SK-MEL-5 (cell line): ENCODE measurements at regions not wholly inside any gene's neighbourhood (a gene's known extent, or its start where the extent isn't known, plus 50 kb on each side); places are given as distances from the start of the nearest gene placed in this dataset.

Source experiments
- DNase-seq: peaks from one replicate; pipeline ENCODE4 v3.0.0-alpha.2; 2016; ENCODE audit warnings: low read depth, low spot score
- in situ Hi-C: cut with HindIII; loops from 2 replicates; pipeline ENCODE4 v1.10.0; 2016; ENCODE audit warnings: low sequenced_read_pairs, high pct_unique_total_duplicates, low pct_unique_long_range_greater_than_20kb

DNA sequence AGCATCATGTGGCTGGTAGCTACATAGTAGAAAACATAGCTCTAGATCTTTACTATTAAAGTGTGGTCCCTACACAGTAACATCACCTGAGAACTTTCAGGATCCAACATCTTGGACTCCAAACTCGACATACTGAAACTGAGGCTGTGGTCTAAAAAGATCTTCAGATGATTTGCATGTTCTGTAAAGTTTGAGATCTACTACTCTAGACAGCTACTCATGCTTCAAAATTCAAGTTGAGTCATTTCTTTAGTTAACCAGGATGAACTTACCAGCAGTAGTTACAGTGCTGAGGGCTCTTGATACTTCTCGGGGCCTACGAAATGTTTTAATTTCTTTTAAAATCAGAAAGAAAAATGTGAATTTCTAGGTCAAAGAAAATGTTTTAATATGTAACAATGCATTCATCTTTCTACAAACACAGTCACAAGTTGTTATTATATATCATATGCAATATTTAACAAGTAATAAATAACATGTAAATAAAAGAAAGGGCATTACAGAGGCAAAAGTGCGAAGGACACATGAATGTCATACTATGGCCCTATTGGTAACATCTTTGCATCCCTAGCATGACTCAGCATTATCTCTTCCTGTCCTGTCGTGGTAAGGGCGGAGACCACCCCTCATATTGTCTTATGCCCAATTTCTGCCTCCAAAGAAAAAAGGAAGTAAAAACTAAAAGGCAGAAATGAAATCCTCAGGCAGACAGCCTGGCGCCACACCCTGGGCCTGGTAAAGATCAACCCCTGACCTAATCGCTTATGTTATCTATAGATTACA, 563.9 kb upstream of the TLE4 start:
- DNase-seq, result no peak
- in situ Hi-C loops, result no loop called here

DNA sequence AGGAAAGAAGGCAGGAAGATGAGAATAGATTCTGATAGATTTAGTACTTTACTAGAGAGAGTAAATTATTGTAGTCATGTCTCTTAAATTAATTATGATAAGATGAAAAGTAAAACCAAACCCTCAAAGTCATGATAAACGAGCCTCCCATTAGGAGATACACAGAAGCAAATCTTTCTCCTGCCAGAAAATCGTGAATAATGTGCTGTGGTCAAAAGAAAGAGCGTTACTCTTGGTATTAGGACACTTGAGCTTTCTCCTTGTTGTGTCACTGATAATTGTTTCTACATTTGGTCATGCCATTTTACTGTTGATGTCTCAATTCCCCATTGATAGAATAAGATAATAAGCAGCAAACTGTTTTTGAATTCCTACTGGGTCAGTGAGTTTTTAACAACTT, 562.8 kb upstream of the TLE4 start:
- no peak for DNase-seq
- in situ Hi-C loops, result no loop called here

DNA sequence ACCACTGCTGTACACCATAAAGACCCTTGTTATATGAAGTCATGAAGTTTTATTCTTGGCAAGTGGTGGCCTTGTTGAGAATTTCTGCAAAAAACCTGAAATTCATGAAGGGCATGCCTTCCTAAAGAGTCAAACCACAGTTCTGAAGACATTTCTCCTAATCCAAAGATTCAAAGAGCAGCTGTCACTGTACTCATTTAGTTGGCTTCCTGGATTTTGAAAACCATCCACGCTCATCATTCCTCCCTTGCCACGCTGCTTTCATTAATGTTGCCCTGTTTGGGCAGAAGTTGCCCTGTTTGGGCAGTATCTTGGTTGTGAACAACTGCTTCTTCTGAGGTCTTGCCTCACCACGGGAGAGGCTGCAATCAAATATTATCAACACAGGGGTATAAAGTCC, 560.3 kb upstream of the TLE4 start:
- no peak for DNase-seq
- in situ Hi-C loops, result no loop called here

DNA sequence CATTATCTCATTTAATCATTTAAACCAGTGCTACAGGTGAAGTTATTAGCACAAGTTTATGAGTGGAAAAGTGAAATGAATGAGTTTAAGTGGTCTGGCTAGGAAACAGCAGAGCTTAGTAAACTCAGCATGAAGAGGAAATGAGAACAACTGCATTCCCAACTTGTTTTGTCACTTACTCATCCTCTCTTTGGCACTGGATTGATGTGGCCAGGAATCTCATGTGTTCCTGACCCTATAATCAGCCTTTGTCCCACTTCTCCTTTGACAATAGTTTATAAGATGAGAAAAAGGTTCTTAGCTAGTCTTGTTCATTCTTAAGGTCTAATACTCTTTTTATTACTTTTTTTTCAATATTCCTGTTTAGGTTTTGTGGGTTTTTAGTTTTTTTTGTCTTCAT, 559.2 kb upstream of the TLE4 start:
- in situ Hi-C loops, result no loop called here
- no peak for DNase-seq

DNA sequence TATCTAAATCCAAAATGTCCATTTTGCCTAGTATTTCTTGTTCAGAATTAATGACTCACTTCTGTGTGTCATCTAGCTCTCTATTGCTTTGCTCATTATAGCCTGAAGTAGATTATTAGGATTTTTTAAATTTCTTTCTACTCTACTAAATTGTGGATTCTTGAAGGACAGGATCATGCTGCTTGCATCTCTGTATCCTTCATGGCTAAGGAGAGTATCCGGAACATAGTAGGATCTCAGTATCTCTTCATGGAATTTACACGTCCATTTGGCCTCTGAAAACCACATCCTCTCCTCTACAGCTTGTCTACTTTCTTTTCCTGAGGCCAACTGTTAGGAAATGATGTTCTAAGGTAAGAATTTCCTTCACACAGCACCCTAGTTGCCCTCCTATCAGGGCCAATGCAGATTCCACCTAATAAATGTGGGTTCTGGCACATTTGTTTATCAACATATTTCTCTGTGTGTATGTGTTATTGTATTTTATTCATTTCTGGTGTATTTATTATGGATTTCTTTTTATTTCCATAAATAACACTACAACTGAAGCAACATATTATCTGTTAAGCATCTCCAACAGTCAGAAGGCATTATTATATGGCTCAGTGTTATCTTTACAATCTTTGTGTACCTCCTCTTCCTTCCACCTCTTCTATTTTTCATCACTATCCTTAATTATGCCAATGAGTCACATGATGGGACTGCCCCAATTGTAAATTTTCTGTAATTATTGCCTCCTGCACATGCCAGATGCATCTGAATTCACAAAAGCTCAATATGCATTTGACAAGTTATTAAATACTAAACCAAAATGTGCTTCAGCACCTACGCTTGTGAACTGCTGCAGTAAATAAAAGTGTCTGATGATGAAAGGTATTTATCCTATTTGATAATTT, 557.8 kb upstream of the TLE4 start:
- in situ Hi-C loops, result no loop called here
- no peak for DNase-seq

DNA sequence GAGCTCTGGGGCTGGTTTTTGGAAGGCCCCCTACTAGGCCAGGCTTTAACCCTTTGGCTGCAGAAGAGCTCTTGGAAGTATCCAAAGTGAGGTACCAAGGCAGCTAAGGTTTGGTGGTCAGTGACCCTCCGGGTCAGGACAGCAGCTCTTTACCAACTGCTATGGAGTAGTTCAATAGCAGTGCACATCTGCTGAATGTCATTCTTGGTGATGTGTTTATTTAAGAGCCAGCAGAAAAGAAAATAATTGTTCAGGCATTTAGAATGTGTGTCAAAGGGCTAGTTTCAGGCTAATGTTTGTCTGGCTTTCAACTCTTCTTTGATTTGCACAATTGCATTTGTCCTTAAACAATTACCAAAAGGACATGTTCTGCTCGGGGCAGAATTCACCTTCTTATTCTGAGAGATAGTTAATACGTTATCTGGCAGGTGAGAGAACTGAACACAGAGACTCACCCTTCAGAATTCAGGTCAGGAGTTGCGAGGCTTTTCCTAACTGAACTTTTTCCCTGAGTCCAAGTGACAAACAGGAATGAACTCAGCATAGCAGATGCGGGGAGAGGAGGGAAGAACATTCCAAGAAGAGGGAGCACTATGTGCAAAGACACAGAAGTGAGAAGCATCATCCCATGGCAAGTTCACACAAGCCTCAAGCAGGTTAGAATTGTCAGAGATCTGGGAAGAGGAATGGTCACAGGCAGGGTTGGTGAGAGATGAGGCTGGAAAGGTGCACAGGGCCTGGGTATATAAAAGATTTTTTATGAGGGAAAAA, 556.7 kb upstream of the TLE4 start:
- in situ Hi-C loops, result no loop called here
- DNase-seq, result no peak

DNA sequence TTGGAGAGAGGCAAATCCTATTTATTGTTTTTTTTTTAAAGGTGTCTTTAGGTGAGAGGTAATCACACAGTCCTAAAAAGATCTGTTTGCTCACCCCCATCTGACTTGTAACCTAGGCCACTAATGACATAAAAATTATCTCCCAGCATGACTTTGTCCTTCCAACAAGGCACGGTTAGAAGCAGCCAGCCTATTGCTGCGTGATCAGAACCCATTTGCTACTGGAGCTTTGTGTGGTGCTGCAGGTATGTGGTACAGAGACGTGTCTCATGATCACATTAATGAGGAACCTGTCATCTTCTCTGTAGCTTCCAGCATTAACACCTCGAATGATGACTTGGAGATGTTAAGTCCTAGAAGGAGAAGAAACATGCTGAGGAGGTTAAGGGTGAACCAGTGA, 555.8 kb upstream of the TLE4 start:
- DNase-seq, result no peak
- in situ Hi-C loops, result no loop called here

DNA sequence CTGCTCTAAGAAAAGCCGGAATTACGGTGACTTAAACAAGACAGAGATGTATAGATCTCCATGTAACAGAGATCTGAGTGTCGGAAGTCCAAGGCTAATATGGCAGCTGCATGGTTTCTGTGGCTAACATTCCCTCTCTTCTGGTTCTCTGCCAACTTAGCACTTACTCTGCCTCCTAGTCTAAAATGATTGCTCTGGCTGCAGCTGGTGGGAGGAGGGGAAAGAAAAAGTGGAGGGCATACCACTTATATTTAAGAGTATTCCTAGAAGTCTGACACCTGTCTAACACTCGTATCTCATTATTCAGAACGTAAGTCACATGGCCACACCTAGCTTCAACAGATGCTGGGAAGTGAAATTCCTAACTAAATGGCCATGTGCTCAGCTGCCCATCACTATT, 551.5 kb upstream of the TLE4 start:
- in situ Hi-C loops, result no loop called here
- DNase-seq, result no peak

DNA sequence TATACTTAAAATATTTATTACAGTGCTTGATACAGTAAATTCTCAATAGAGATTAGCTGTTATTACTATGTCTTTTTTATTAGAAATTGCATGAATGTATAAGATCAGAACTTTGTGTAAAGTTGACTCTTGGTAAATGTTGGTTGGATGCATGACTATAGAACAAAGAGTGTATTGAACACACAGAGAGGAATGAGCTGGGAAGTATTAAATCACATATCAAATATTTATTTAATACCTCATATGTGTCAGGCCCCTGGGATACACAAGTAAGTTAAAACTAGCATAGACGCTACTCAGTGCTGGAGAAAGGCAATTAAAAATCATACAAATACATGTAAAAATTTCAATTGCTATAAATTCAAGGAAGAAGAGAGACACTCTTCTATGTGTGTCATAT, 550.7 kb upstream of the TLE4 start:
- no peak for DNase-seq
- in situ Hi-C loops, result no loop called here

DNA sequence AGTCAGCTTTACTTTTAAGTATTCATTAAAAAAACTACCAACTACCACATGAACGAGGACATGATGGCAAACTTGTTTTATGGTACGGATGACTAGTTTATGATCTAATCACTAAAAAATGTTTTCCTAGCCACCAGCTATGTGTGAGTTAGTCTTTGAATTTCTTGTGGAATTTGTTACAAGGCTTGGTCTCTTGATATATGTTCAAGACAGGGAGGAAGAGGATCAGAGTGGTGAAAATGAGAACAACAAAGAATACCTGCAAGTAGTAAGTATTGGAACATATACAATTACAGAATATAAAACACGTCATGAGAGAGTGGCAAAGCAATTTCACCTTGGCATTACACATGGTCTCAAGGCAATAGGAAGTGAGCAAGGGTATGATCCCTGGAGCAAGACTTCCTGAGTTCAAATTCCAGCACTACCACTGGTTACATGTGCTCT, 548.6 kb upstream of the TLE4 start:
- no peak for DNase-seq
- in situ Hi-C loops, result no loop called here

DNA sequence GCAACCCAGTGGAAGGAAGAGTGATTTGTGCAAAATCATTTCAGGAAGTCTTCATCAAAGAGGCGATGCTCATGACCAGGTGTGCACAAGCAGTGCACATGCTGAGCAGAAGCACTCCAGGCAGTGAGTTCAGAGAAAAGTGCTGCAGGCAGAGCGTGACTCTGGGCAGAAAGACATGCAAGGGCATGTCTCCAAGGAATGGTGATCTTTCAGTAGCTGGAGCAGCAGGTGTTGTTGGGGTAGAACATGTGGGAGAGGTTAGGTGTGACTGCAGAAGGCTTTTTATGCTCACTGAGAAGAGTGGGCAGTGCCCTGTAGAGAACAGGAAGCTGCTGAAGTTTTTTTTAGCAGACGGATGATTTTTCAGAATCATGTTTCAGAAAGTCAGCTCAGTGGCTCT, 545.4 kb upstream of the TLE4 start:
- DNase-seq, result no peak
- in situ Hi-C loops, result no loop called here

DNA sequence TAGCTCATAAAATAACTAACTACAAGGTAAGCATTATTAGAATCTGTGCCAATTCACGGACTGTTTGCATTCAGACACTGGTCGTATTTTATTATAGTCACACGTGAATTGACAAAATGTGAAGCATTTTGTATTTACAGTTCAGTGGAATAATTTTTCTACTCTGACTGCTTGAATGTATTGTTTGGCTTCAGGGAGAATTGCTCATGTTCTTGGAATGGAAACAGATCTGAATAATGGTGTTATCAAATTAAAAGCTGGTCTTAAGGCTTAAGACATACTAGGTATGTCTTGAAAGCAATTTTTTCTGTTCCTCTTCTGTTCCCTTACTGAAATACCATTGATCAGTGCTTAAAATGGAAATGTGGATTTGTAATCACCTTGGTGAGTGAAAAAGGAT, 543.7 kb upstream of the TLE4 start:
- in situ Hi-C loops, result no loop called here
- DNase-seq, result no peak

DNA sequence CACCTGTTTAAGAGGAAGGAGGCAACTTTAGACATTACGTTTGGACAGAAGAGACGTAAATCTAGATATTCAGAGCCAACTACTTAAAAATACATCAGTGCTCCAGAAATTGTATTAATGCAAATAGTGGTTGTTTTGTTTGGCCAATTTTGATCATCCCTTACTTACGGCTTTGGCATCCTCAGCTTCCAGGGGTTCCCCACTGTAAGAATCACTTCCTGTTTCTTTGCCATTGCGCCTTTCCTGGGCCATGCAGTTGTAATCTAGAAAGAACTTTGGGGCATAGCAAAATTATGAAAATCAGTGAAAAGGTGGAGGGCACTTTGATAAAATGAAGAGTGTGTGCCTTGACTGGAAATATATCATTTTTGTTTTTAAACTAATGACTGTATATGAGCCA, 537.2 kb upstream of the TLE4 start:
- no peak for DNase-seq
- in situ Hi-C loops, result no loop called here

DNA sequence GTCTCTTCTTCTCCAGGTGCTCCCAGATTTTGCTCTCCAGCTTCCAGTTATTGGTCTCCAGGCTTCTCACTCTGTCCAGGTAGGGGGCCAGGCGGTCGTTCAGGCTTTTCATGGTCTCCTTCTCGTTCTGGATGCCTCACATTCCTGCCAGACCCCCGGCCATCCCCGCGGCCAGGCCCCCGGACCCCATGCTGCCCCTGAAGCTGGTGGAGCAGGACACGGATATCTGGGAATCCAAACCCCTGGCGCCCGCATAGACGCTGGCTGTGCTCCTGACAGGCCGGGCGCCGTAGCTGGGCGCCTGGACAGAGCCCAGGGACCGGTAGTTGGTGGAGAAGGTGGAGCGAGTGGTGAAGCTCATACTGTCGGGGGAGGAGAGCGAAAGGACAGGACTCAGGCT, 534.4 kb upstream of the TLE4 start:
- in situ Hi-C loops, result no loop called here
- no peak for DNase-seq

DNA sequence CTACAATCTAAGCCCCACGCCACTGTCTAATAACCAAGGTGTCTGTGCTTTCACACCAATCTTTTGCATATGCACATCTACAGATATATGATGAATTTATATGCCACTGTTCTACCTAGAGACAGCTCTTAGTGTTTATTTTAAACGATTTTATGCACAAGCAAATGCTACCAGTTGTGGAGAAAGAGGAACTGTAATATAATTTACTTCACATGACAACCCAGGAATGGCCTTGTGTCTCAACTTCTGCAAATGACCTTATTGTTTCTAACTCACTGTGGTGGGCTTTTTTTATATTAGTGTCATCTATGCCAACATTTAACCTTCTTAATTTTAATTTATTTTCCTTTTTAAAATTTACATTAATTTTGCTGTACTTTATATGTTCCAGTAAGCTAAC, 531.1 kb upstream of the TLE4 start:
- in situ Hi-C loops, result no loop called here
- DNase-seq, result no peak

DNA sequence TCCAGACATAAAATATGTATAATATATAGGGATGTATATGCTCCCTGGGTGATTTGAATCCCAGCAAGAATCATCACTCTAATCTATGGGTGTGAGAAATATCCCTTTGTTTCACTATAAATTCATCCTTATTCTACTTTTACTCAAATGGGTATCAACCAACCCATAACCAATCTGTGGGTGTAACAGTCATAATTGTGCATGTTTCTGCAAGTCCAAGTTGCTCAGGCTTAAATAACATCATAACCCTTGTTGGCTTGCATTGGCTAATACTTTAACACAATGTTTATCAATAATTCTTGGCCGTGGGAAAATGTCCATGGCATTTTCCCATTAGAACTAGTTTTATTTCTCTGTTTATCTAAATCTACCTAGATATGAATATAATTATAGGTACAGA, 530.5 kb upstream of the TLE4 start:
- no peak for DNase-seq
- in situ Hi-C loops, result no loop called here

DNA sequence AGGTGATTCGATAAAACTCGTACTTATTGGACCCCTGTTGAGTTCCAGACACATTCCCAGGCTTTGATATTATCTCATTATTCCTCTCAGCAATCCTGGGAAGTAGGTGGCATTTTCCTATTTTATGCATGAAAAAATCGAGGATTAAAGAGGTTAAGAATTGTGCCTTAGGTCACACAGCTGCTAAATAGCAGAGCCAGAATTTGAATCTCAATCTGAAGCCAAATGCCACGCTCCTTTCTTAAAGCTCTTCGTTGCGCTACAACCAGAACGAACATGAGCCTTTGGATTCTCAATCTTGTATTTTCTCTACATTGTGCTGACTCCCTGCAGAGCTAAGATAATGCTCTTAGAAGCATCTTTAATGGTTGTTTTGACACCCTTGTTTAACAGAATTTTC, 527.8 kb upstream of the TLE4 start:
- in situ Hi-C loops, result no loop called here
- DNase-seq, result no peak

DNA sequence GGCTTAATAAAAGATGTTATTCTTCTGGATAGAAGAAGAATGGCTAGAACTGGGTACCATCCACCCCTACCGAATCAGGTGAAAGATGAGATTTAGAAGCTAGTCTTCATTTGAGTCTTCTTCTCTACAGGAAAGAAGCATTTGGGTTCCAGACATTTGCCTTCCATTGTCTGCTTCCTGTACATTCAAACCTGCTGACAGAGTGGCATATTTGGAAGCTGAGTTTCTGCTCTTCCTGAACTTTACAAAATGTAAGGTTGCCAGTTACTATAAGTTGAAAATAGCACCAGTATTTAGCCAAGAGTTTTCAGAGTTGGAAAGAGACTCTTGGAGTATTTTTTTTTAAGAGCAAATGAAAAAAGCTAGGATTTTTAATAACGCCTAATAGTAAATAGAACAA, 525.4 kb upstream of the TLE4 start:
- no peak for DNase-seq
- in situ Hi-C loops, result no loop called here
